ENCODE measurements at regions not wholly inside any gene's neighbourhood (a gene's known extent, or its start where the extent isn't known, plus 50 kb on each side); places are given as distances from the start of the nearest gene placed in this dataset.

- no peaks in the 10 kb centered on the region for H3K4me1 Mint-ChIP-seq (ENCODE audit: unreplicated experiment)
- no peak for DNase-seq (ENCODE audit: low spot score)
- H3K4me3 Mint-ChIP-seq (ENCODE audit: unreplicated experiment) = no peak overlapping the region
- H3K9me3 Mint-ChIP-seq (ENCODE audit: unreplicated experiment) = no peaks in the 10 kb centered on the region
- no peaks in the 10 kb centered on the region for H3K36me3 Mint-ChIP-seq (ENCODE audit: low read depth, unreplicated experiment)
- no peaks in the 10 kb centered on the region for H3K27me3 Mint-ChIP-seq (ENCODE audit: unreplicated experiment)
- no peak overlapping the region for H3K27ac Mint-ChIP-seq (ENCODE audit: unreplicated experiment)
- TF ChIP-seq, protein P1, sequence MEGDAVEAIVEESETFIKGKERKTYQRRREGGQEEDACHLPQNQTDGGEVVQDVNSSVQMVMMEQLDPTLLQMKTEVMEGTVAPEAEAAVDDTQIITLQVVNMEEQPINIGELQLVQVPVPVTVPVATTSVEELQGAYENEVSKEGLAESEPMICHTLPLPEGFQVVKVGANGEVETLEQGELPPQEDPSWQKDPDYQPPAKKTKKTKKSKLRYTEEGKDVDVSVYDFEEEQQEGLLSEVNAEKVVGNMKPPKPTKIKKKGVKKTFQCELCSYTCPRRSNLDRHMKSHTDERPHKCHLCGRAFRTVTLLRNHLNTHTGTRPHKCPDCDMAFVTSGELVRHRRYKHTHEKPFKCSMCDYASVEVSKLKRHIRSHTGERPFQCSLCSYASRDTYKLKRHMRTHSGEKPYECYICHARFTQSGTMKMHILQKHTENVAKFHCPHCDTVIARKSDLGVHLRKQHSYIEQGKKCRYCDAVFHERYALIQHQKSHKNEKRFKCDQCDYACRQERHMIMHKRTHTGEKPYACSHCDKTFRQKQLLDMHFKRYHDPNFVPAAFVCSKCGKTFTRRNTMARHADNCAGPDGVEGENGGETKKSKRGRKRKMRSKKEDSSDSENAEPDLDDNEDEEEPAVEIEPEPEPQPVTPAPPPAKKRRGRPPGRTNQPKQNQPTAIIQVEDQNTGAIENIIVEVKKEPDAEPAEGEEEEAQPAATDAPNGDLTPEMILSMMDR (IDR thresholded peaks at IDR 0.05; ENCODE audit: unreplicated experiment) = no peak
Observed at GRCh38 chr2:35378791-35379190, 976.8 kb upstream of the CRIM1 start.

DNA sequence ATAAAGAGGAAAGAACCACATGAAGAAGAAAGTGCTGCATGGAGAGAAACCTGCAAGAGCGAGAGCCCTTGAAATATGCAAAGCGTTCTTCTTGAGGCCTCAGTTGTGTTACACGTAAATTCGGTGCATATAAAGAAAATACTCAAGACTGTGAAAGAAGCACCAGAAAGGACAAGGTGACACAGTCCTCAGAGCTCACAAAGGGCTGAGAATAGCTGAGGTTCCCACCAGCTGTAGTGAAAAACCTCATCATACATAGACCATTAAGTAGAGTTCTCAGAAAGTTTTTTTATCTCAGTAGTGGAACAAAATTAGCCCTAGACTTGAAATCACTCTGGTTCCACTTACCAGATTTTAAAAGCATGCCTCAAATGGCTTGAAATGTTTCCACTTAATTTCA, 980.7 kb upstream of the CRIM1 start:
- no peak for DNase-seq (ENCODE audit: low spot score)
- H3K4me1 Mint-ChIP-seq (ENCODE audit: unreplicated experiment) = no peaks in the 10 kb centered on the region
- H3K27me3 Mint-ChIP-seq (ENCODE audit: unreplicated experiment) = no peaks in the 10 kb centered on the region
- H3K36me3 Mint-ChIP-seq (ENCODE audit: low read depth, unreplicated experiment) = no peaks in the 10 kb centered on the region
- TF ChIP-seq, protein P1 (IDR thresholded peaks at IDR 0.05; ENCODE audit: unreplicated experiment) = no peak
- no peak overlapping the region for H3K27ac Mint-ChIP-seq (ENCODE audit: unreplicated experiment)
- H3K4me3 Mint-ChIP-seq (ENCODE audit: unreplicated experiment) = no peak overlapping the region
- H3K9me3 Mint-ChIP-seq (ENCODE audit: unreplicated experiment) = no peaks in the 10 kb centered on the region

GRCh38 chr2:35365859-35366258, 989.7 kb upstream of the CRIM1 start:
- no peaks in the 10 kb centered on the region for H3K4me1 Mint-ChIP-seq (ENCODE audit: unreplicated experiment)
- no peaks in the 10 kb centered on the region for H3K27me3 Mint-ChIP-seq (ENCODE audit: unreplicated experiment)
- no peak for DNase-seq (ENCODE audit: low spot score)
- H3K27ac Mint-ChIP-seq (ENCODE audit: unreplicated experiment) = no peak overlapping the region
- no peak overlapping the region for H3K4me3 Mint-ChIP-seq (ENCODE audit: unreplicated experiment)
- H3K36me3 Mint-ChIP-seq (ENCODE audit: low read depth, unreplicated experiment) = no peaks in the 10 kb centered on the region
- no peaks in the 10 kb centered on the region for H3K9me3 Mint-ChIP-seq (ENCODE audit: unreplicated experiment)
- TF ChIP-seq, protein P1 (IDR thresholded peaks at IDR 0.05; ENCODE audit: unreplicated experiment) = no peak

GRCh38 chr2:35356332-35356731, 999.2 kb upstream of the CRIM1 start:
- Mint-ChIP-seq H3K4me1 (ENCODE audit: unreplicated experiment) (no peaks in the 10 kb centered on the region), H3K9me3 (ENCODE audit: unreplicated experiment) (no peaks in the 10 kb centered on the region), H3K27ac (ENCODE audit: unreplicated experiment) (no peak overlapping the region), H3K36me3 (ENCODE audit: low read depth, unreplicated experiment) (no peaks in the 10 kb centered on the region), H3K27me3 (ENCODE audit: unreplicated experiment) (peaks cover 4% of the 10 kb centered on the region), H3K4me3 (ENCODE audit: unreplicated experiment) (no peak overlapping the region)
- no peak for DNase-seq (ENCODE audit: low spot score)
- TF ChIP-seq, protein P1 (IDR thresholded peaks at IDR 0.05; ENCODE audit: unreplicated experiment) = no peak

DNA sequence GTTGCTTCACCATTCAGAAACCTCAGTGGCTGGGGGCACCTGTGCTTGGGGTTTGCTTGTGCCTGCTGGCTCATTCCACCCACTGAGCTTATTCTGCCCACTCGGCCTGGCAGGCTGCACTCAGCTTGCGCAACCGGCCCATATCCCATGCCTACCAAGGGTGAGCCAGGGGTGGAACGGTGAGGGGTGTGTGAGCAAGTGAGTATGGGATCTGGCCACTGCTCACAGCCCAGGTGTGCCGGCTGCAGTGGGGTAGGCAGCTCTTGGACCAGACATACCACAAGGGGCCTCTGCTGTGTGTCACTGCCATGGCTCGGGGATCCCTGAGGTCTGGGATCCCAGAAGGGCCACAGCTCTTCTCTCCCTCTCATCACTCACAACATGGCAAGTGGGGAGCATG, 1000.5 kb upstream of the CRIM1 start:
- H3K4me3 Mint-ChIP-seq (ENCODE audit: unreplicated experiment) = no peak overlapping the region
- no peaks in the 10 kb centered on the region for H3K4me1 Mint-ChIP-seq (ENCODE audit: unreplicated experiment)
- H3K27ac Mint-ChIP-seq (ENCODE audit: unreplicated experiment) = no peak overlapping the region
- H3K27me3 Mint-ChIP-seq (ENCODE audit: unreplicated experiment) = peaks cover 4% of the 10 kb centered on the region
- DNase-seq (ENCODE audit: low spot score) = no peak
- TF ChIP-seq, protein P1 (IDR thresholded peaks at IDR 0.05; ENCODE audit: unreplicated experiment) = no peak
- H3K36me3 Mint-ChIP-seq (ENCODE audit: low read depth, unreplicated experiment) = no peaks in the 10 kb centered on the region
- no peaks in the 10 kb centered on the region for H3K9me3 Mint-ChIP-seq (ENCODE audit: unreplicated experiment)
